ENCODE measurements at regions not wholly inside any gene's neighbourhood (a gene's known extent, or its start where the extent isn't known, plus 50 kb on each side); places are given as distances from the start of the nearest gene placed in this dataset.

DNA sequence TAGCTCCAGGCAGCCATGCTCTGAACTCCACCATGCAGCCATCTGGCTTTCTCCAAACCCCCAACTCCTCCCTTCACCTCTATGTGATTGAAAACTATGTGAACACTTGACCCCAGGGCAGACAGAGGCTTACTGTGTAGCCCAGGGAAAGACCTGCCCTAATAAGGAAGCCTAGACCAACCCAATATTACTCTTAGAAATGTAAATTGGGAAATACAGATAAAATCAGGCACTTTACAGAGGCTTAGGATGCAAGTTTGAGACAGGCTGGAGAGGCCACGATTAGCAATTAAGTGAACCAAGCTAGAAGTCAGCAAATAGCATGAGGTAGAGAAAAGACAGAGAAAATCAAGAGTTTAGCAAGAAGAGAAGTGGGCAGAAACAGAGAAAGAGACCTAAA lies 141.7 kb upstream of the ABCA1 start:
- no peak overlapping the region for H2AFZ ChIP-seq (ENCODE audit: low read depth, low read length)
- H3K27me3 ChIP-seq (ENCODE audit: control insufficient read depth in 2 of 2, insufficient read depth in 2 of 2, low read length in 2 of 2), result no peaks in the 10 kb centered on the region
- H3K9me1 ChIP-seq (replicated peaks; ENCODE audit: control insufficient read depth, extremely low read depth, insufficient read depth, low read length), result no peaks in the 10 kb centered on the region
- H3K27ac ChIP-seq (ENCODE audit: insufficient read depth, low read depth, low read length), result no peak overlapping the region
- ChIA-PET POLR2A (no interaction called here), CTCF (no interaction called here)
- TF ChIP-seq, protein P1, sequence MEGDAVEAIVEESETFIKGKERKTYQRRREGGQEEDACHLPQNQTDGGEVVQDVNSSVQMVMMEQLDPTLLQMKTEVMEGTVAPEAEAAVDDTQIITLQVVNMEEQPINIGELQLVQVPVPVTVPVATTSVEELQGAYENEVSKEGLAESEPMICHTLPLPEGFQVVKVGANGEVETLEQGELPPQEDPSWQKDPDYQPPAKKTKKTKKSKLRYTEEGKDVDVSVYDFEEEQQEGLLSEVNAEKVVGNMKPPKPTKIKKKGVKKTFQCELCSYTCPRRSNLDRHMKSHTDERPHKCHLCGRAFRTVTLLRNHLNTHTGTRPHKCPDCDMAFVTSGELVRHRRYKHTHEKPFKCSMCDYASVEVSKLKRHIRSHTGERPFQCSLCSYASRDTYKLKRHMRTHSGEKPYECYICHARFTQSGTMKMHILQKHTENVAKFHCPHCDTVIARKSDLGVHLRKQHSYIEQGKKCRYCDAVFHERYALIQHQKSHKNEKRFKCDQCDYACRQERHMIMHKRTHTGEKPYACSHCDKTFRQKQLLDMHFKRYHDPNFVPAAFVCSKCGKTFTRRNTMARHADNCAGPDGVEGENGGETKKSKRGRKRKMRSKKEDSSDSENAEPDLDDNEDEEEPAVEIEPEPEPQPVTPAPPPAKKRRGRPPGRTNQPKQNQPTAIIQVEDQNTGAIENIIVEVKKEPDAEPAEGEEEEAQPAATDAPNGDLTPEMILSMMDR (IDR thresholded peaks at IDR 0.05; ENCODE audit: extremely low read depth in 1 of 2, insufficient read depth in 1 of 2, low read depth in 1 of 2, low read length in 2 of 2), result no peak
- TF ChIP-seq JUN (IDR thresholded peaks at IDR 0.05; ENCODE audit: borderline replicate concordance, insufficient read depth, insufficient read length, low read depth) (no peak), MYC (IDR thresholded peaks at IDR 0.05; ENCODE audit: low read depth, low read length) (no peak), FOS (IDR thresholded peaks at IDR 0.05; ENCODE audit: borderline replicate concordance, insufficient read depth, low read length) (no peak), GATA2 (IDR thresholded peaks at IDR 0.05; ENCODE audit: insufficient read depth, insufficient read length, low read depth, low read length) (no peak), POLR2A (IDR thresholded peaks at IDR 0.05; ENCODE audit: low read depth, low read length) (no peak), EZH2 (IDR thresholded peaks at IDR 0.05; ENCODE audit: borderline replicate concordance, low read depth, low read length, severe bottlenecking) (no peak), POLR2AphosphoS5 (IDR thresholded peaks at IDR 0.05; ENCODE audit: insufficient read depth, low read depth, low read length) (no peak)
- TF ChIP-seq, protein P2, sequence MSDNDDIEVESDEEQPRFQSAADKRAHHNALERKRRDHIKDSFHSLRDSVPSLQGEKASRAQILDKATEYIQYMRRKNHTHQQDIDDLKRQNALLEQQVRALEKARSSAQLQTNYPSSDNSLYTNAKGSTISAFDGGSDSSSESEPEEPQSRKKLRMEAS (IDR thresholded peaks at IDR 0.05; ENCODE audit: insufficient read depth, insufficient read length), result no peak
- no peak overlapping the region for H3K9ac ChIP-seq (replicated peaks; ENCODE audit: extremely low read depth, insufficient read depth, low read length)
- no peak for FAIRE-seq
- H3K36me3 ChIP-seq (ENCODE audit: control insufficient read depth in 2 of 2, extremely low read depth in 1 of 2, insufficient read depth in 2 of 2, low read length in 2 of 2), result no peaks in the 10 kb centered on the region
- dilution Hi-C loops (cut with MboI; ENCODE audit: extremely low pct_ligation_motif_present, low sequenced_read_pairs) (no loop called here), intact Hi-C loops (cut with micrococcal nuclease) (no loop called here)
- no TSS peak for BruUV-seq (replicated peaks)
- H3K79me2 ChIP-seq (ENCODE audit: control insufficient read depth, insufficient read depth, low read length), result no peaks in the 10 kb centered on the region
- no peaks in the 10 kb centered on the region for H4K20me1 ChIP-seq (replicated peaks; ENCODE audit: control insufficient read depth, extremely low read depth, insufficient read depth, low read length)
- no peak for DNase-seq (ENCODE audit: low read depth, low spot score)
- no peaks in the 10 kb centered on the region for H3K4me1 ChIP-seq (ENCODE audit: control insufficient read depth, extremely low read depth, insufficient read depth, low read length)
- H3K4me3 ChIP-seq (replicated peaks in 1 of 3; ENCODE audit: insufficient read depth in 1 of 3, low read depth in 1 of 3, low read length in 3 of 3), result no peak overlapping the region
- no peak overlapping the region for H3K4me2 ChIP-seq (ENCODE audit: insufficient read depth, low read length)
- H3K9me3 ChIP-seq (replicated peaks; ENCODE audit: control insufficient read depth, insufficient read depth, low read length), result no peaks in the 10 kb centered on the region

Data from endothelial cell of umbilical vein (primary cell).